ENCODE measurements at regions not wholly inside any gene's neighbourhood (a gene's known extent, or its start where the extent isn't known, plus 50 kb on each side); places are given as distances from the start of the nearest gene placed in this dataset.

DNA sequence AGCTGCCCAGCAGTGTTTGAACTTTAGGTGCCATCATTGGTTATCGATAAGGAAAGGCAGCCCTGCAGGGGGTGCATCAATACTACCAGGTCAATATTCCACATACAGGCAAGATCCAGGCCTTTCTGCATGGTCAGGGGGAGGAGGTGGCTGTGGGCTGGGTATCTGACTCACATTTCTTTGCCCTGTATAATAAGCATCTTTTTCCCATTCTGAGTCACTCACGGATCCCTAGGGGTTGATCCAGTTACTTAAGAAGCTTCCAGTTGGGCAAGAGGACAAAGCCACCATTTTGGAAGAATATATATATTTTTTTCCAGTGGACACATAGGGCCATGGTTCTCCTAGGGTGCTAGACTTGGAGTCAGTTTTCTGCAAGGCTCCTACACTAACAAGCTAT lies 114.2 kb upstream of the HABP2 start:
- H3K4me1 ChIP-seq (ENCODE audit: control insufficient read depth, insufficient read depth, low read length, poor library complexity, severe bottlenecking), result no peaks in the 10 kb centered on the region
- no peaks in the 10 kb centered on the region for H3K36me3 ChIP-seq (ENCODE audit: control insufficient read depth, insufficient read depth, low read length)
- no peaks in the 10 kb centered on the region for H3K9me3 ChIP-seq (ENCODE audit: control insufficient read depth, low read length)
- 100% methylated on average over 1 of the region's 2 CpGs for WGBS, 2 experiments (ENCODE audit: insufficient coverage in 2 of 2)
- no peak overlapping the region for H3K4me3 ChIP-seq (ENCODE audit: extremely low read depth, insufficient read depth, low read length, poor library complexity, severe bottlenecking)
- H3K27ac ChIP-seq (ENCODE audit: low read depth, low read length, severe bottlenecking), result no peak overlapping the region

DNA sequence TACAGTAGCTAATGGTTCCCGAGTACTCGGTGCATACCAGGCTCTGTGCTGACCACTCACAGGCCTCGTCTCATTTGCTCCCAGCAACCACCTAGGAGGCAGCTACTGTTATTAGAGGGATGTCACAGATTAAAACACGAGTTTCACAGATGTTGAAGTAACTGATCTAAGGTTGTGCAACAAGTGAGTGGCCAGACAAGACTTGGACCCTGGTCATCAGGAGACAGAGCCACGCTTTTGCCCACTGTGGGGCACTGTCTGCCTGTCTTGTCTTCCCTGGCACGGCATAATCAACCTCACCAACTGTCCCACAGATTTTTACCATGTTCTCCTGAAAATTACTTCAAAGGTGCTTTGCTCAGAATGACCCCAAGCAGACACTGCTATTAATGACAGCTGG lies 111.6 kb upstream of the HABP2 start:
- no peak overlapping the region for H3K27ac ChIP-seq (ENCODE audit: low read depth, low read length, severe bottlenecking)
- no peaks in the 10 kb centered on the region for H3K36me3 ChIP-seq (ENCODE audit: control insufficient read depth, insufficient read depth, low read length)
- 91 to 93% methylated on average over 6 of the region's 6 CpGs for WGBS, 2 experiments (ENCODE audit: insufficient coverage in 2 of 2)
- no peaks in the 10 kb centered on the region for H3K4me1 ChIP-seq (ENCODE audit: control insufficient read depth, insufficient read depth, low read length, poor library complexity, severe bottlenecking)
- no peak overlapping the region for H3K4me3 ChIP-seq (ENCODE audit: extremely low read depth, insufficient read depth, low read length, poor library complexity, severe bottlenecking)
- no peaks in the 10 kb centered on the region for H3K9me3 ChIP-seq (ENCODE audit: control insufficient read depth, low read length)

DNA sequence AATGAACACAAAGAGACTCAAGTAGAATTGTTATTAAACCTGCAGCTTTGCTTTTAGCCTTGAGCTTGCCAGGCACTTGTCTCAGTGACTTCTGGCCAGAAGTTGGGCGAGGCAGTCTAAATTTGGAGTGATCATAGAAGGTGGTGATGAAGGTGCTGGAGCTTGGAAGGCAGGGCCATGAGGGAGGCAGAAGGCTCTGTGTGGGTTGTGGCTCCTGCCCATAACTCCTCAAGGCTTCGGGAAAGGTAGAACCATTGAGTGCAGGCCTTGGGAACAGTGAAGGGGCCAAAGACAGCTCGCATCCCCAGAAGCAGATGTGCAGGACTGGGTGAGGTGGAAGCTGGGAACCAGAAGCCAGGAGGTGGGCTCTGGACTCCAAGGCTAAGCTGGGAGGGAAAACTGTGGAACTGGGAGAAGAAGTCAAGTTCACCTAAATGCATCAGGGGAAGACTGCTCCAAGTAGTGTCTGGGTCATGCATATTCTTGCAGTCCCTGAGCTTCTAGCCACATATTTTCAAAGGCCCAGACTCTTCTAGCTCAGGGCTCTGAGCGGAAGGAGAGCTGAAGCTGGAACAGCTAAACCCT lies 111.1 kb upstream of the HABP2 start:
- WGBS, 2 experiments (ENCODE audit: insufficient coverage in 2 of 2), result 95 to 100% methylated on average over 4 of the region's 4 CpGs
- no peaks in the 10 kb centered on the region for H3K36me3 ChIP-seq (ENCODE audit: control insufficient read depth, insufficient read depth, low read length)
- no peak overlapping the region for H3K27ac ChIP-seq (ENCODE audit: low read depth, low read length, severe bottlenecking)
- H3K4me3 ChIP-seq (ENCODE audit: extremely low read depth, insufficient read depth, low read length, poor library complexity, severe bottlenecking), result no peak overlapping the region
- no peaks in the 10 kb centered on the region for H3K9me3 ChIP-seq (ENCODE audit: control insufficient read depth, low read length)
- H3K4me1 ChIP-seq (ENCODE audit: control insufficient read depth, insufficient read depth, low read length, poor library complexity, severe bottlenecking), result no peaks in the 10 kb centered on the region

DNA sequence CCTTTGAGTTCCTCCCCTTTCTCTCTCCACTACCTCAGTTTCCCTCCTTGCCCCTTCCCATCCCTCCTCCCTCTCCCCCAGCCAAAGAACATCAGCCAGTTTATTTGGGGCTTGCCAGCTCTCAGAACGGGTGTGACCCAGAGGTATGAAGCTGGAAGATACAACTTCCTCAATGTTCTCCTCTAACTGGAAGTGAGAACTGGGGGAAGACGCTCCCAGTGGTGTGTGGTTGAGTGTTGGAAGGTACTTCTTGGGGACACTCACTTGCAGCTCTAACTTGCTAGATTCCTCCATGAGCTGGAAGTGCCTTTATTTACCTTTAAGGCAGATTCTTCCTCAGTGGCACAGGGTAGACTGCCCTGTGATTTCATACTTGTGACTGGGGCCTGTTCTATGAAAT lies 110.5 kb upstream of the HABP2 start:
- Histone ChIP-seq H3K36me3 (ENCODE audit: control insufficient read depth, insufficient read depth, low read length) (no peaks in the 10 kb centered on the region), H3K27ac (ENCODE audit: low read depth, low read length, severe bottlenecking) (no peak overlapping the region), H3K4me1 (ENCODE audit: control insufficient read depth, insufficient read depth, low read length, poor library complexity, severe bottlenecking) (no peaks in the 10 kb centered on the region), H3K4me3 (ENCODE audit: extremely low read depth, insufficient read depth, low read length, poor library complexity, severe bottlenecking) (no peak overlapping the region), H3K9me3 (ENCODE audit: control insufficient read depth, low read length) (no peaks in the 10 kb centered on the region)
- WGBS, 2 experiments (ENCODE audit: insufficient coverage in 2 of 2), result 86% methylated on average over 1 of the region's 2 CpGs; no CpG with 5 or more reads in 1 of the 2 experiments

DNA sequence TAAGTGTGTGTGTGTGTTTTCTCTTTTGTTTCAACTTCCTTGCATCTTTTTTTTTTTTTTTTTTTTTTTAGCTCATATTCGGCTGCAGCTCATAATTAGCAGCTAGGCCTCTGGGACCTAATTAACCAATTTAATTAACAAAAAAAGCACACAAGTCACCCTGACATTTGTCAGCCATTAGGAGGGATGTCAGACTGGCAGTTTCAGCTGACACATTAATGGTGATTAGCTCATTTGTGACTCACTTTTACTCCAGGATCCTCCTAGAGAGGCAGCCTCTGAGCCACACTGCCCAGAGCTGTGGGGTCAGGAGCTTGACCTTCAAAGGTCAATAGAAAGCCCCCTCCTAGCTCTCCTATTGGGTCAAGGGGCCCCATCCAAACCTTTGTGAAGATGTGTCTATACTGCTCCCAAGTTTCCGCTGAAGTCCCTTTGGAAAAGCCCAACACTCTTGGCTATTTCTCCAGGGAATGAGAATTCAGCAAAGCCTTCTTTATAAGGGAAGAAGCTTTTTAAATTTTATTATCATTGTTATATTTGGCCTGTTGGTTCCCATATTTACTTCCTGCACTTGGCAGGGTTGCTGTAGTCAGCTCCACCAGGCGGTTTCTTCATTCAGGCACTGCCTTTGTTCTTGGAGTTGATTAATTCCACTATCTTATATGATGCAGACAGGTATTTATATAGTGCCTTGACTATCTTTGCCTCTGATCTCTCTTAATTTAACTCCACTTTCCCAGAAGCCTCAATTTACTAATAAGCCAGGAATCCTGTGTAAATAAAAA lies 109.5 kb upstream of the HABP2 start:
- 100% methylated on average over 1 of the region's 3 CpGs for WGBS, 2 experiments (ENCODE audit: insufficient coverage in 2 of 2)
- Histone ChIP-seq H3K4me1 (ENCODE audit: control insufficient read depth, insufficient read depth, low read length, poor library complexity, severe bottlenecking) (no peaks in the 10 kb centered on the region), H3K4me3 (ENCODE audit: extremely low read depth, insufficient read depth, low read length, poor library complexity, severe bottlenecking) (no peak overlapping the region), H3K36me3 (ENCODE audit: control insufficient read depth, insufficient read depth, low read length) (no peaks in the 10 kb centered on the region), H3K27ac (ENCODE audit: low read depth, low read length, severe bottlenecking) (no peak overlapping the region), H3K9me3 (ENCODE audit: control insufficient read depth, low read length) (no peaks in the 10 kb centered on the region)

DNA sequence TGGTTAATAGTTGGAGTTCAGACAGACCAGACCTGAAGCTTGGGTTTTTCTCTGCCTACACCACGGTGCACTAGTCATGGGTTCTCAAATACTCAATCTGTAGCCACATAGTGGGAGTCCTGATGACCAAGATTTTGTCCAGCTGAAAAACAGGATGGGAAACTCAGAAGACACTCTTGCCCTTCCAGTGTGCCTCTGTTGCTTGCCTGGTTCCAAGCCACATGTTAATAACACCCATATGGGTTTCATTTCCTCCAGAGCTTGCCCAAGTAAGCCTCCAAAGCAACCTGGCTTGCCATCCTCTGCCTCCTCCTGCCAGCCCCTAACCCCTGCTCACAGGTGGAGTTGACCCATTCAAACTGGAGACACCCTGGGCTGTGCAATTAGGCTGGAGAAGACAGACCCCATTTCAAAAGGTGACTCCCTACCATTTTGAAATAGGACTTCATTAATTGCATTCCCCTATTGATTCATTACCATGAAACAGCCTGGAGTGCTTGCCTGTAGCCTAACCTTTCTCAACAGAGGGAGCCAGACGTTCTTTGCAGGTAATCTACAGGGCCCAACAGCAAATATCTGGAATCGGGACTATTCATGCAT lies 108.0 kb upstream of the HABP2 start:
- Histone ChIP-seq H3K4me1 (ENCODE audit: control insufficient read depth, insufficient read depth, low read length, poor library complexity, severe bottlenecking) (no peaks in the 10 kb centered on the region), H3K27ac (ENCODE audit: low read depth, low read length, severe bottlenecking) (no peak overlapping the region), H3K9me3 (ENCODE audit: control insufficient read depth, low read length) (no peaks in the 10 kb centered on the region), H3K36me3 (ENCODE audit: control insufficient read depth, insufficient read depth, low read length) (no peaks in the 10 kb centered on the region), H3K4me3 (ENCODE audit: extremely low read depth, insufficient read depth, low read length, poor library complexity, severe bottlenecking) (no peak overlapping the region)
- WGBS, 2 experiments (ENCODE audit: insufficient coverage in 2 of 2), result 85 to 86% methylated on average over 3 of the region's 3 CpGs

DNA sequence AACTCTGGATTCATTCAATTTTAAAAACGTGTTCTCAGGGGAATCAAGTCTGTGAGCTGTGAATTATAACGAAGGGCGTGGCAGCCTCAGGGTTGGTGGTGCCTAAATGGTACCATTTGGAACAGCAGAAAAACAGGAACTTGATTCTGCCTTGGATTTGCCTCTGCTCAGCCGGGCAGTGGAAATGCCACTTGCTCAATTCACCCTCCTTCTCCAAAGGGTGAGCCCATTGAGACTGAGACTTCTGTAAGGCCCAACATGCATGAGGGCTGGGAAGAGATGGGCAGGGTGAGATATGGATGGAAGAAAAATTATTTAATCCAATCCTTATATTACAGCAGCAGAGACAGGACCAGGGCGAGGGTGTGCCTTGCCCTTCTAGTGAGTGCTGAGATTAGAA lies 107.1 kb upstream of the HABP2 start:
- no peaks in the 10 kb centered on the region for H3K4me1 ChIP-seq (ENCODE audit: control insufficient read depth, insufficient read depth, low read length, poor library complexity, severe bottlenecking)
- H3K9me3 ChIP-seq (ENCODE audit: control insufficient read depth, low read length), result no peaks in the 10 kb centered on the region
- H3K27ac ChIP-seq (ENCODE audit: low read depth, low read length, severe bottlenecking), result no peak overlapping the region
- whole genome bisulfite sequencing, 2 experiments (ENCODE audit: insufficient coverage in 2 of 2), result 74 to 85% methylated on average over 3 to 4 of the region's 5 CpGs
- no peaks in the 10 kb centered on the region for H3K36me3 ChIP-seq (ENCODE audit: control insufficient read depth, insufficient read depth, low read length)
- no peak overlapping the region for H3K4me3 ChIP-seq (ENCODE audit: extremely low read depth, insufficient read depth, low read length, poor library complexity, severe bottlenecking)

DNA sequence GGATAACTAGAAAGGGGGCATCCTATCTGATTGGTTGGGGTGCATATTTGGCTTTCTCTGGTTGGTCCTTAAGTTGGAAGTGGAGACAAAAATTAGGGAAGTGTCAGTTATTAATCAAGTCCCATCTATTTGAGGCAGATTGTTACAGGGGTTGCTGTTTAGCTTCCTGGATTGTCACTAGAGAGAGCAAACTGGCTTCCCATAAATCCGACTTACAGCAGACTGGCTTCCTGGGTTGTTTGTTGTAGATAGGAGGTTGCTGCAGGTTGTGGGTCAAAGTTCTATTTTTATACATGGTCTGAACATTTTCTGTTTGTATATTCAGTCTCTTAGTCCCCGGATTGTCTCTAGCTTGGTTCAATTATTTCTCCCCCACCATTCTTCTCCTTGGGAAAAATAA lies 106.1 kb upstream of the HABP2 start:
- Histone ChIP-seq H3K4me1 (ENCODE audit: control insufficient read depth, insufficient read depth, low read length, poor library complexity, severe bottlenecking) (no peaks in the 10 kb centered on the region), H3K4me3 (ENCODE audit: extremely low read depth, insufficient read depth, low read length, poor library complexity, severe bottlenecking) (no peak overlapping the region), H3K9me3 (ENCODE audit: control insufficient read depth, low read length) (no peaks in the 10 kb centered on the region), H3K36me3 (ENCODE audit: control insufficient read depth, insufficient read depth, low read length) (no peaks in the 10 kb centered on the region), H3K27ac (ENCODE audit: low read depth, low read length, severe bottlenecking) (no peak overlapping the region)
- no CpG with 5 or more reads among the region's 2 CpGs for WGBS, 2 experiments (ENCODE audit: insufficient coverage in 2 of 2)

DNA sequence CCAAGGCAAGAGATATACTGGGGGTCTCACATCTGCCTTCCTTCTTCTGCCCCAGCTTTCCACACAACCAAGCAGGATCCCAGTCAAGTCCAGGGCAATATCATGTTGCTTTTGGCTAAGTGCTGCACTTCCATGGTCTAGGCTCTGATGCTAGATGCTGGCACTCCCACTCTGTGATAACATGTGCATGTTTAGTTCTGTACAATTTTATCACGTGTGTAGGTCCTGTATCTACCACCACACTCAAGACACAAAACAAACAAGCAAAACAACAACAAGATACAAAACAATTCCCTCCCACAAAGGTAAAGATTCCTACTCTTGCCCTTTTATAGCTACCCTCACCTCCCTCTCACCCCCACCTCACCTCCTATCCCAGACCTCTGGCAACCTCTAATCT lies 105.6 kb upstream of the HABP2 start:
- no peak overlapping the region for H3K4me3 ChIP-seq (ENCODE audit: extremely low read depth, insufficient read depth, low read length, poor library complexity, severe bottlenecking)
- no peaks in the 10 kb centered on the region for H3K9me3 ChIP-seq (ENCODE audit: control insufficient read depth, low read length)
- H3K27ac ChIP-seq (ENCODE audit: low read depth, low read length, severe bottlenecking), result no peak overlapping the region
- H3K36me3 ChIP-seq (ENCODE audit: control insufficient read depth, insufficient read depth, low read length), result no peaks in the 10 kb centered on the region
- no CpG with 5 or more reads among the region's 1 CpG for WGBS, 2 experiments (ENCODE audit: insufficient coverage in 2 of 2)
- H3K4me1 ChIP-seq (ENCODE audit: control insufficient read depth, insufficient read depth, low read length, poor library complexity, severe bottlenecking), result no peaks in the 10 kb centered on the region

DNA sequence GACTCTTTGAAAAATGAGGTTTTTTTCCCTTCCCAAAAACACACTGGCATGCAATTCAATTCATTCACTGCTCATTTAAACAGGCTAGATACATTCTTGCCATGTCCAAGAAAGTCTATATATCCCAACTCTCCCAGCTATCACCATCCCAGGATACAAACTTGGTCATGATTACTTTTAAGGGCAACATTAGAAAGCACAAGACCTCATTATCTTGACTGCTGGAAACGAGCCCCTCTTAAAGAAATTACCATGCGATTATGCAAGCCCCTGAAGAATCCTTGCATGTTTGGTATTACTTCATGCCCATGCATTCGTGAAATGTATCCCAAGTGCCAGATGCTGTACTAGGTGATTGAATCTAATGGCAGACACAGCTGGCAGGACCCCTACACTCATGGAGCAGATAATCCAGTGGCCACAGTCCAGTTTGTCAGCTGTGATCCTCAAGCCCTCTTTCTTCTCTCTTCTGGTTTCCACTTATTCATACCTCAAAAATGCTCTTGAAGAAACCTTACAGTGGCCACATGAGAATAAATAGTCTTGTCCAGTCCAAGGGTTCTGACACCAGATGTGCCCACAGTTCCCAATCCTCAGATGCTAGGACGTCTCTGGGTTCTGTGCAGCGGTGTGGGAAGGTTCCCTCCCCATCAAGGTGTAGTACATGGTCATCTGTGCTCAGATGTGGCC lies 103.7 kb upstream of the HABP2 start:
- H3K4me3 ChIP-seq (ENCODE audit: extremely low read depth, insufficient read depth, low read length, poor library complexity, severe bottlenecking), result no peak overlapping the region
- no peaks in the 10 kb centered on the region for H3K36me3 ChIP-seq (ENCODE audit: control insufficient read depth, insufficient read depth, low read length)
- H3K27ac ChIP-seq (ENCODE audit: low read depth, low read length, severe bottlenecking), result no peak overlapping the region
- H3K9me3 ChIP-seq (ENCODE audit: control insufficient read depth, low read length), result no peaks in the 10 kb centered on the region
- WGBS, 2 experiments (ENCODE audit: insufficient coverage in 2 of 2), result 92 to 93% methylated on average over 5 of the region's 5 CpGs
- H3K4me1 ChIP-seq (ENCODE audit: control insufficient read depth, insufficient read depth, low read length, poor library complexity, severe bottlenecking), result no peaks in the 10 kb centered on the region
